ENCODE measurements at regions not wholly inside any gene's neighbourhood (a gene's known extent, or its start where the extent isn't known, plus 50 kb on each side); places are given as distances from the start of the nearest gene placed in this dataset.

DNA sequence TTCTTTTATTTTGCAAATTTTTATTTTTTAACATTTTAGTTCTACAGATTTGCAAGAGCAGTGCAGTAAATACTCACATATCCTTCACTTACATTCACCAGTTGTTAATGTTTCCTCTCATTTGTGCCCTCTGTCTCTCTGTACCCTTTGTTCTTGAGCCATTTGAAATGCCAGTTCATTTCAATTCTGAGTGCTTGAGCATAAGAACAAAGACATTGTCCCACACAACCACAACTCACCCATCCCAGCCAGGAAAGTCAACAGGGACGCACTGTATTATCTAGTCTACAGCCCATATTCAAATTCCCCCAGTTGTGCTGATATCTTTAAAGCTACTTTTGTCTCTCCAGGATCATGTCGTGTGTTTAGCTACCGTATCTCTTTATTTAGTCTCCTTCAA lies 141.4 kb upstream of the SLC6A11 start:
- Histone ChIP-seq H3K9me3 (ENCODE audit: low read depth) (no peaks in the 10 kb centered on the region), H4K20me1 (ENCODE audit: insufficient read depth) (no peaks in the 10 kb centered on the region), H3K4me3 (no peak overlapping the region), H3K27me3 (replicated peaks; ENCODE audit: insufficient read depth) (peaks cover 4% of the 10 kb centered on the region; the same call in 1 of the 2 replicates), H3K9ac (no peak overlapping the region), H3K36me3 (ENCODE audit: low read depth) (no peaks in the 10 kb centered on the region), H3K9me2 (ENCODE audit: insufficient read depth) (no peaks in the 10 kb centered on the region), H3K27ac (no peak overlapping the region), H3K79me2 (ENCODE audit: insufficient read depth) (no peaks in the 10 kb centered on the region), H2AFZ (no peak overlapping the region), H3F3A (ENCODE audit: insufficient read depth) (no peaks in the 10 kb centered on the region), H3K4me2 (ENCODE audit: unreplicated experiment) (no peak overlapping the region), H3K4me1 (ENCODE audit: insufficient read depth) (no peaks in the 10 kb centered on the region)
- TF ChIP-seq EZH2 (IDR thresholded peaks at IDR 0.05; ENCODE audit: insufficient read depth, poor library complexity, severe bottlenecking): no peak
- in situ Hi-C loops (cut with MboI): no loop called here
- no peak for DNase-seq
- 28 to 34% methylated on average over 3 of the region's 3 CpGs for WGBS, 2 experiments (ENCODE audit: low coverage in 1 of 2, low lambda C conversion rate in 2 of 2, missing lambda C conversion rate in 2 of 2)

DNA sequence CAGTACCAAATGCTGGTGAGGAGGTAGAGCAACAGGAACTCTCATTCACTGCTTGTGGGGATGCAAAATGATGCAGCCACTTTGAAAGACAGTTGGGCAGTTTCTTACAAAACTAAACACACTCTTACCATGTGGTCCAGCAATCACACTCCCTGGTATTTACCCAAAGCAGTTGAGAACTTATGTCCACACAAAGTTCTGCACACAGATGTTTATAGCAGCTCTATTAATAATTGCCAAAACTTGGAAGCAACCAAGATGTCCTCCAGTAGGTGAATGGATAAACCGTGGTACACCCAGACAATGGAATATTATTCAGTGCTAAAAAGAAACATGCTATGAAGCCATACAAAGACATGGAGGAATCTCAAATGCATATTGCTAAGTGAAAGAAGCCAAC lies 139.1 kb upstream of the SLC6A11 start:
- no peaks in the 10 kb centered on the region for H3K4me1 ChIP-seq (ENCODE audit: insufficient read depth)
- no peaks in the 10 kb centered on the region for H3K9me3 ChIP-seq (ENCODE audit: low read depth)
- no peak overlapping the region for H3K27ac ChIP-seq
- no peak overlapping the region for H2AFZ ChIP-seq
- peaks cover 4% of the 10 kb centered on the region; the same call in 1 of the 2 replicates for H3K27me3 ChIP-seq (replicated peaks; ENCODE audit: insufficient read depth)
- in situ Hi-C loops (cut with MboI): no loop called here
- H3F3A ChIP-seq (ENCODE audit: insufficient read depth): no peaks in the 10 kb centered on the region
- no peaks in the 10 kb centered on the region for H3K9me2 ChIP-seq (ENCODE audit: insufficient read depth)
- no peak overlapping the region for H3K4me3 ChIP-seq
- H3K4me2 ChIP-seq (ENCODE audit: unreplicated experiment): no peak overlapping the region
- H3K79me2 ChIP-seq (ENCODE audit: insufficient read depth): no peaks in the 10 kb centered on the region
- TF ChIP-seq EZH2 (IDR thresholded peaks at IDR 0.05; ENCODE audit: insufficient read depth, poor library complexity, severe bottlenecking): no peak
- TF ChIP-seq EZH2phosphoT487 (IDR thresholded peaks at IDR 0.05; ENCODE audit: insufficient read depth, low read depth): no peak
- H3K9ac ChIP-seq: no peak overlapping the region
- 52 to 56% methylated on average over 1 of the region's 1 CpG for WGBS, 2 experiments (ENCODE audit: low coverage in 1 of 2, low lambda C conversion rate in 2 of 2, missing lambda C conversion rate in 2 of 2)
- no peaks in the 10 kb centered on the region for H4K20me1 ChIP-seq (ENCODE audit: insufficient read depth)
- H3K36me3 ChIP-seq (ENCODE audit: low read depth): no peaks in the 10 kb centered on the region
- no peak for DNase-seq

DNA sequence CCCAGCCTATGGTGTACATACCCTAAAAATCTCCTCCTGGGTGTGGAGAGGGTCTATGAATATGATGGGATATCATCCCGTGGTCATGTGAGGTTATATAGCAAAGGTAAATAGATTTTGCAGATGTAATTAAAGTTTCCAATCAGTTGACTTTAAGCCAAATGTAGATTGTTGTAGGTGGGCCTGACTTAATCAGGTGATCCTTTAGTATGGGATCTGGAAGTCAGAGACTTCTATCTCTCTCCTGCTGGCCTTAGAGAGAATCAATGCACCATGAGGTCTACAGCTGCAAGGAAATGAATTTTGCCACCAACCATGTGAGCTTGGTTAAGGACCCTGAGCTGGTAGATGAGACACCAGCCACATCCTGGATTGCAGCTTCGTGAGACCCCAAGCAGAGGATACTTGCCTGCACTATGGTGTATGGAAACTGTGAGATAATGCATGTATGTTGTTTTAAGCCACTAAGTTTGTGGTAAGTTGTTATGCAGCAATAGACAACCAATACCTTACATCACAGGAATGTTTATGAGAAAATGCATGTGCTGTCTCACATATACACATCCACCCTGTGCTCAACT lies 137.1 kb upstream of the SLC6A11 start:
- in situ Hi-C loops (cut with MboI): no loop called here
- no peaks in the 10 kb centered on the region for H3F3A ChIP-seq (ENCODE audit: insufficient read depth)
- no peaks in the 10 kb centered on the region for H4K20me1 ChIP-seq (ENCODE audit: insufficient read depth)
- no peak overlapping the region for H2AFZ ChIP-seq
- H3K9me2 ChIP-seq (ENCODE audit: insufficient read depth): no peaks in the 10 kb centered on the region
- H3K9ac ChIP-seq: no peak overlapping the region
- TF ChIP-seq EZH2phosphoT487 (IDR thresholded peaks at IDR 0.05; ENCODE audit: insufficient read depth, low read depth) (no peak), EZH2 (IDR thresholded peaks at IDR 0.05; ENCODE audit: insufficient read depth, poor library complexity, severe bottlenecking) (no peak)
- no peaks in the 10 kb centered on the region for H3K4me1 ChIP-seq (ENCODE audit: insufficient read depth)
- no peak overlapping the region for H3K4me2 ChIP-seq (ENCODE audit: unreplicated experiment)
- WGBS, 2 experiments (ENCODE audit: low coverage in 1 of 2, low lambda C conversion rate in 2 of 2, missing lambda C conversion rate in 2 of 2): 8 to 9% methylated on average over 2 of the region's 2 CpGs
- H3K36me3 ChIP-seq (ENCODE audit: low read depth): no peaks in the 10 kb centered on the region
- H3K27ac ChIP-seq: no peak overlapping the region
- H3K9me3 ChIP-seq (ENCODE audit: low read depth): no peaks in the 10 kb centered on the region
- H3K4me3 ChIP-seq: no peak overlapping the region
- H3K27me3 ChIP-seq (replicated peaks; ENCODE audit: insufficient read depth): peaks cover 4% of the 10 kb centered on the region; the same call in 1 of the 2 replicates
- no peaks in the 10 kb centered on the region for H3K79me2 ChIP-seq (ENCODE audit: insufficient read depth)
- no peak for DNase-seq

DNA sequence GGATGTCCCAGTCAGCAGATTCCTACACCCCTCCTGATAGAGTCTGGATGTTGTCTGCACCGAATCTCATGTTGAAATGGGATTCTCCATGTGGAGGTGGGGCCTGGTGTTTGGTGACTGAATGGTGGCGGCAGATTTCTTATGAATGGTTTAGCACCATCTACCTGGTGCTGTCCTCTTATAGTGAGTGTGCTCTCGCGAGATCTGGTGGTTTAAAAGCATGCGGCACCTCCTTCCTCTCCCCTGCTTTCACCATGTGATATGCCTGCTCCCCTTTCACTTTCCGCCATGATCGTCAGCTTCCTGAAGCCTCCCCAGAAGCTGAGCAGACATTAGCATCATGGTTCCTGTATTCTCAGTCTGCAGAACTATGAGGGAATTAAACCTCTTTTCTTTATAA lies 135.2 kb upstream of the SLC6A11 start:
- DNase-seq: no peak
- H3K4me1 ChIP-seq (ENCODE audit: insufficient read depth): no peaks in the 10 kb centered on the region
- no peak overlapping the region for H3K27ac ChIP-seq
- no peak overlapping the region for H3K9ac ChIP-seq
- no peaks in the 10 kb centered on the region; the same call in 1 of the 2 replicates for H3K27me3 ChIP-seq (replicated peaks; ENCODE audit: insufficient read depth)
- no peaks in the 10 kb centered on the region for H3K9me3 ChIP-seq (ENCODE audit: low read depth)
- H3F3A ChIP-seq (ENCODE audit: insufficient read depth): no peaks in the 10 kb centered on the region
- H3K9me2 ChIP-seq (ENCODE audit: insufficient read depth): no peaks in the 10 kb centered on the region
- no peak overlapping the region for H3K4me3 ChIP-seq
- H3K4me2 ChIP-seq (ENCODE audit: unreplicated experiment): no peak overlapping the region
- no peaks in the 10 kb centered on the region for H3K36me3 ChIP-seq (ENCODE audit: low read depth)
- no peak for TF ChIP-seq EZH2 (IDR thresholded peaks at IDR 0.05; ENCODE audit: insufficient read depth, poor library complexity, severe bottlenecking)
- no peak for TF ChIP-seq EZH2phosphoT487 (IDR thresholded peaks at IDR 0.05; ENCODE audit: insufficient read depth, low read depth)
- WGBS, 2 experiments (ENCODE audit: low coverage in 1 of 2, low lambda C conversion rate in 2 of 2, missing lambda C conversion rate in 2 of 2): 52 to 60% methylated on average over 7 of the region's 7 CpGs
- in situ Hi-C loops (cut with MboI): no loop called here
- no peak overlapping the region for H2AFZ ChIP-seq
- no peaks in the 10 kb centered on the region for H4K20me1 ChIP-seq (ENCODE audit: insufficient read depth)
- no peaks in the 10 kb centered on the region for H3K79me2 ChIP-seq (ENCODE audit: insufficient read depth)

DNA sequence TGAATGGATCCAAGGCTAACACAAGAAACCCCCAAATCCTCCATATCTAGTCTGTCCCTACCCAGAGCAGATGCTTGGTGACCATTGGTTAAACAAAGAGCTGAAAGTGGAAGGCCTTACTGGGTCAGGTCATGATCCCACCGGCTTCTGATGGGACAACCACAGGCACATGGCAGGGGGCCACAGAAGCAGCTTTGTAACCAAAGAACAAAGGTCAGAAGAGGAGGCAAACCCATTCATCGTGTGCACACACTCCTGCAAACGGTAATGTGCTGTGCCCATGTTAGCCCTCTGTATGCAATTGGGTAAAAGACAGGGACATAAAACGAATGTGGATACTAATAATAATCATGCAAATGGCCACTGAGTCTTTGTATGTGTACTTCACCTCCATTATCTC lies 133.3 kb upstream of the SLC6A11 start:
- no peak for DNase-seq
- no peaks in the 10 kb centered on the region for H3K79me2 ChIP-seq (ENCODE audit: insufficient read depth)
- H3K9me3 ChIP-seq (ENCODE audit: low read depth): no peaks in the 10 kb centered on the region
- H3K4me2 ChIP-seq (ENCODE audit: unreplicated experiment): no peak overlapping the region
- H3K27ac ChIP-seq: no peak overlapping the region
- no peaks in the 10 kb centered on the region; the same call in 1 of the 2 replicates for H3K27me3 ChIP-seq (replicated peaks; ENCODE audit: insufficient read depth)
- H3K4me3 ChIP-seq: no peak overlapping the region
- TF ChIP-seq EZH2phosphoT487 (IDR thresholded peaks at IDR 0.05; ENCODE audit: insufficient read depth, low read depth) (no peak), EZH2 (IDR thresholded peaks at IDR 0.05; ENCODE audit: insufficient read depth, poor library complexity, severe bottlenecking) (no peak)
- 16 to 26% methylated on average over 4 of the region's 4 CpGs for WGBS, 2 experiments (ENCODE audit: low coverage in 1 of 2, low lambda C conversion rate in 2 of 2, missing lambda C conversion rate in 2 of 2)
- in situ Hi-C loops (cut with MboI): no loop called here
- H3K36me3 ChIP-seq (ENCODE audit: low read depth): no peaks in the 10 kb centered on the region
- H3F3A ChIP-seq (ENCODE audit: insufficient read depth): no peaks in the 10 kb centered on the region
- no peaks in the 10 kb centered on the region for H3K4me1 ChIP-seq (ENCODE audit: insufficient read depth)
- H3K9ac ChIP-seq: no peak overlapping the region
- no peak overlapping the region for H2AFZ ChIP-seq
- H3K9me2 ChIP-seq (ENCODE audit: insufficient read depth): no peaks in the 10 kb centered on the region
- H4K20me1 ChIP-seq (ENCODE audit: insufficient read depth): no peaks in the 10 kb centered on the region
